ENCODE measurements at regions not wholly inside any gene's neighbourhood (a gene's known extent, or its start where the extent isn't known, plus 50 kb on each side); places are given as distances from the start of the nearest gene placed in this dataset.

DNA sequence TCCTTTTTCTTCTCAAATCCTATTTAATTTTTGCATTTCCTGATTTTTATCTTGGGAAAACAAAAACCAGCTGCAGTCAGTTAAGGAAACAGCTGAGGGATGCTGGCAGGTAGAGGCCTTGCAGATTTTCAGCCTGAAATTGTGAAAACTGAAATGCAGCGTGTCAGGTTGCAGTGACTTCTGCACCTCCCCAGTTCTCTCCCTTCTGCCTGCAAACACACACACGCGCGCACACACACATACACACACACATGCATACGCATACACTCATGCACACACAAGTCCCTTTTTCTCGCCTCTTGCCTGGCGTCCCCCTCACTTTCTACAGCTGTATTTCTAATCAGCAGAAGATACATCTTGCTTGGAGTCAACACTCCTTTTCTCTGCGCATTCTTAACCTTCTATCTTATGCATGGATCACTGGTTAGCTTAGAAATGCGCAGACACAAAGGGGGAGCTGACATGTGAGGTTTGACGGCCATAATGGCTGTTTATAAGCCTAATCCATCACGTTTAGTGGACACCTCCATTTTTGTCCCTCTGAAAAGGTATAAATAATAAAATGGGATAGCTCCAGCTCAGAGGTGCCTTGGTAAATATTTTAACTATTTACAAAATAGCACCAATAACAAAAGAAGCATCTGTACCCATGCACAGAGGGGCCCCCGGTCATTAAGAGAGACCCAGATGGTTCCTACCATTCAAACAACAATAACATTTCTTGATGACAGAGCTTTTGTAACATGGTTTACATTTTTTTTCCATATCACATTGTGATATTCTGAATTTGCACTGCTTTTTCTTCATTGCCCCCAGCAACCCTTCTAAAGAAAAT is 392.1 kb upstream of the SALL1 start:
- Histone ChIP-seq H3K36me3 (replicated peaks; ENCODE audit: low read depth, low read length) (no peaks in the 10 kb centered on the region), H3K4me3 (ENCODE audit: low read length) (no peak overlapping the region), H4K20me1 (ENCODE audit: insufficient read depth, low read length) (no peaks in the 10 kb centered on the region), H3K27ac (ENCODE audit: low read length) (no peak overlapping the region), H3K4me2 (ENCODE audit: low read length) (no peak overlapping the region), H3K9ac (ENCODE audit: low read length) (no peak overlapping the region), H3K4me1 (ENCODE audit: low read length) (no peaks in the 10 kb centered on the region), H2AFZ (ENCODE audit: low read depth, low read length) (no peak overlapping the region), H3K27me3 (ENCODE audit: low read depth, low read length) (no peaks in the 10 kb centered on the region), H3K79me2 (ENCODE audit: low read length) (no peaks in the 10 kb centered on the region), H3K9me3 (ENCODE audit: insufficient read depth, low read length) (no peaks in the 10 kb centered on the region)
- no peak for TF ChIP-seq EZH2phosphoT487 (IDR thresholded peaks at IDR 0.05; ENCODE audit: low read depth)
- no peak for TF ChIP-seq CTCF (IDR thresholded peaks at IDR 0.05; ENCODE audit: low read depth, low read length)

GRCh38 chr16:51540259-51540658 is 389.2 kb upstream of the SALL1 start:
- Histone ChIP-seq H3K9me3 (ENCODE audit: insufficient read depth, low read length) (no peaks in the 10 kb centered on the region), H2AFZ (ENCODE audit: low read depth, low read length) (no peak overlapping the region), H3K27me3 (ENCODE audit: low read depth, low read length) (no peaks in the 10 kb centered on the region), H4K20me1 (ENCODE audit: insufficient read depth, low read length) (no peaks in the 10 kb centered on the region), H3K79me2 (ENCODE audit: low read length) (no peaks in the 10 kb centered on the region), H3K36me3 (replicated peaks; ENCODE audit: low read depth, low read length) (no peaks in the 10 kb centered on the region), H3K4me1 (ENCODE audit: low read length) (no peaks in the 10 kb centered on the region), H3K9ac (ENCODE audit: low read length) (no peak overlapping the region), H3K27ac (ENCODE audit: low read length) (no peak overlapping the region), H3K4me2 (ENCODE audit: low read length) (no peak overlapping the region), H3K4me3 (ENCODE audit: low read length) (no peak overlapping the region)
- no peak for TF ChIP-seq EZH2phosphoT487 (IDR thresholded peaks at IDR 0.05; ENCODE audit: low read depth)
- no peak for TF ChIP-seq CTCF (IDR thresholded peaks at IDR 0.05; ENCODE audit: low read depth, low read length)

DNA sequence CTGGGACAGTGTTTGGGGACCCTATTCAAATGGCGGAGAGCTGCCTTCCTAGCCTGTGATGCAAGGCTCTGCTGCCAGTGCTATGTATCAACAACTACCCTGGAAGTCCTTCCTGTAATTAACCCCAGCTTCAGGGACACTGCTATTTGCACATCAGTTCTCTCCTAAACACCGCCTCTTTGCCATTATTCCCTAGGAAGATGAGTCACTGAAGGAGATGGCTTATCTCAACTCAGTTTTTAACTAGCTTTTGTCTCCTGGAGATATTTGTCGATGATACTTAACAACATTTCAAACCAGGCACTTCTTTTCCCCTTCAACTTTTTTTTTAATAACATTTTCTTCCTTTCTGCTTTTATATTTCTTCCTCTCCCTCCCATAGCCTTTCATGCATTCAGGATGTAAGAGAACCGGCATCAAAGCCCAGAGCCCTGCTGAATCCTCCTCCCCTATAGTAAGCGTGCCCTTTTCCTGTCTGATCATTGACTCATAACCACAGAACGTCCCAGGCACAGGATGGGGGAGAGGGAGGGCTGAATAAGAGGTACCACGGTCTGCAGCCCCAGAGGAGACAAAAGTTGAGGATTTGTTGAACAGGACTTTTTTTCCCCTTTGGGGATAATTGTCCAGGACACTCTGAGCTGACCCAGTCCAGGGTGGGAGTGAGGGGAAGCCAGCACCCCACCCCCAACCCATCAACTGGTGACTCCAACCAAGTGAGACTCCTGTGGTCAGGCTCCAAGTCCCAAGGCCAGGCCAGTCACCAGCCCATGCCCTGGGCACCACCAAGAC is 387.8 kb upstream of the SALL1 start:
- Histone ChIP-seq H3K27ac (ENCODE audit: low read length) (no peak overlapping the region), H3K4me2 (ENCODE audit: low read length) (no peak overlapping the region), H3K9ac (ENCODE audit: low read length) (no peak overlapping the region)

More for the DNA sequence above, 387.8 kb upstream of the SALL1 start:
- Histone ChIP-seq H3K36me3 (replicated peaks; ENCODE audit: low read depth, low read length) (no peaks in the 10 kb centered on the region), H4K20me1 (ENCODE audit: insufficient read depth, low read length) (no peaks in the 10 kb centered on the region), H3K27me3 (ENCODE audit: low read depth, low read length) (no peaks in the 10 kb centered on the region), H3K9me3 (ENCODE audit: insufficient read depth, low read length) (no peaks in the 10 kb centered on the region), H3K4me3 (ENCODE audit: low read length) (no peak overlapping the region), H3K79me2 (ENCODE audit: low read length) (no peaks in the 10 kb centered on the region), H2AFZ (ENCODE audit: low read depth, low read length) (no peak overlapping the region), H3K4me1 (ENCODE audit: low read length) (no peaks in the 10 kb centered on the region)
- no peak for TF ChIP-seq CTCF (IDR thresholded peaks at IDR 0.05; ENCODE audit: low read depth, low read length)
- TF ChIP-seq EZH2phosphoT487 (IDR thresholded peaks at IDR 0.05; ENCODE audit: low read depth), result no peak
